HCT116 (cell line): ENCODE measurements at regions not wholly inside any gene's neighbourhood (a gene's known extent, or its start where the extent isn't known, plus 50 kb on each side); places are given as distances from the start of the nearest gene placed in this dataset.

ENCODE experiments used
- ATAC-seq: fragments of 200-7000 bp; cut with Tn5 transposase; 2 replicates; pipeline ENCODE4 v1.9.1; 2020; ENCODE audit warnings: mild to moderate bottlenecking, moderate library complexity
- BruUV-seq: library from RNA; stranded (reverse); fragments of 400-500 nt; replicated peaks from 2 replicates; lab custom pipeline; 2021; lab: Mats Ljungman, UMichigan
- CTCF ChIA-PET: fragments of 300-600 bp; sonication (Branson Sonifier 250); formaldehyde crosslinking; loops from one replicate; lab custom pipeline; 2021; ENCODE audit warnings: antibody characterized with exemption; lab: Charles Lee
- POLR2A ChIA-PET: fragments of 300-600, 350-600 bp; sonication (Branson Sonifier 250); formaldehyde crosslinking; loops from one replicate; lab custom pipeline; 2021; ENCODE audit warnings: antibody characterized with exemption; lab: Charles Lee
- RAD21 ChIA-PET, 2 experiments: fragments of 300-600 bp; sonication (Branson Sonifier 250); formaldehyde crosslinking; loops; one replicate each; lab custom pipeline; 2023; ENCODE audit warnings: low total read pairs in 2 of 2; ENCODE audit not compliant: uncharacterized antibody in 2 of 2, unreplicated experiment in 2 of 2, low non-redundant PET in 1 of 2; lab: Charles Lee
- DNase-seq: peaks from one replicate; pipeline ENCODE4 v3.0.0-alpha.2; 2010; ENCODE audit warnings: low read depth, low spot score
- H2AFZ ChIP-seq: fragments of 200-600 bp; shearing (Covaris generic), sonication (generic); 2 replicates; pipeline ENCODE4 v1.6.1; 2017; ENCODE audit warnings: low read depth, mixed run types, mixed read lengths, antibody characterized with exemption, low read length; ENCODE audit not compliant: poor library complexity, severe bottlenecking
- H3K27ac ChIP-seq: 2 replicates; pipeline ENCODE4 v1.5.1; 2012; ENCODE audit warnings: low read depth, low read length
- H3K27me3 ChIP-seq: fragments of 200-600 bp; sonication (generic); 2 replicates; pipeline ENCODE4 v1.6.1; 2016; ENCODE audit warnings: mixed run types, low read length, mixed read lengths; ENCODE audit not compliant: insufficient read depth
- H3K36me3 ChIP-seq, 2 experiments: fragments of 200-500 bp in 1 of 2; fragments of 200-600 bp in 1 of 2; sonication (Bioruptor generic) in 1 of 2; sonication (generic) in 1 of 2; 2 replicates each; pipeline versions ENCODE4 v1.5.1 to v1.6.1; 2014 to 2016; ENCODE audit warnings: low read length in 2 of 2, inconsistent platforms in 1 of 2, mixed read lengths in 1 of 2, mixed run types in 1 of 2; ENCODE audit not compliant: insufficient read depth in 2 of 2, control insufficient read depth in 1 of 2
- H3K4me1 ChIP-seq, 2 experiments: fragments of 200-600 bp in 1 of 2; sonication (generic) in 1 of 2; 2 replicates each; pipeline versions ENCODE4 v1.5.1 to v1.6.1; 2012 to 2017; ENCODE audit warnings: low read length in 2 of 2, inconsistent platforms in 1 of 2, mild to moderate bottlenecking in 1 of 2, mixed read lengths in 1 of 2, mixed run types in 1 of 2, moderate library complexity in 1 of 2; ENCODE audit not compliant: insufficient read depth in 2 of 2, control insufficient read depth in 1 of 2
- H3K4me2 ChIP-seq: fragments of 200-600 bp; sonication (generic); 2 replicates; pipeline ENCODE4 v1.6.1; 2017; ENCODE audit warnings: mixed run types, low read length, mixed read lengths
- H3K4me3 ChIP-seq, 2 experiments: fragments of 200-600 bp in 1 of 2; sonication (generic) in 1 of 2; replicated peaks in 1 of 2; 2 replicates each; pipeline ENCODE4 v1.5.1; 2011 to 2016; ENCODE audit warnings: low read length in 2 of 2, control low read depth in 1 of 2, low read depth in 1 of 2, mild to moderate bottlenecking in 1 of 2, mixed read lengths in 1 of 2, mixed run types in 1 of 2
- H3K79me2 ChIP-seq: fragments of 200-600 bp; sonication (generic); 2 replicates; pipeline ENCODE4 v1.6.1; 2017; ENCODE audit warnings: mild to moderate bottlenecking, mixed run types, low read length, moderate library complexity, mixed read lengths; ENCODE audit not compliant: insufficient read depth
- H3K9ac ChIP-seq: fragments of 200-600 bp; sonication (generic); 2 replicates; pipeline ENCODE4 v1.6.1; 2016; ENCODE audit warnings: low read length, mixed read lengths
- H3K9me2 ChIP-seq: fragments of 200-600 bp; sonication (generic), shearing (Covaris generic); 2 replicates; pipeline ENCODE4 v1.6.1; 2017; ENCODE audit warnings: mixed run types, mild to moderate bottlenecking, moderate library complexity; ENCODE audit not compliant: insufficient read depth
- H3K9me3 ChIP-seq, 2 experiments: fragments of 200-500 bp in 1 of 2; fragments of 200-600 bp in 1 of 2; sonication (Bioruptor generic) in 1 of 2; sonication (generic) in 1 of 2; 2 replicates each; pipeline ENCODE4 v1.6.1; 2014 to 2017; ENCODE audit warnings: low read length in 2 of 2, mixed read lengths in 2 of 2, inconsistent platforms in 1 of 2, low read depth in 1 of 2, mild to moderate bottlenecking in 1 of 2, mixed run types in 1 of 2, moderate library complexity in 1 of 2; ENCODE audit not compliant: control insufficient read depth in 1 of 2, insufficient read depth in 1 of 2
- H4K20me1 ChIP-seq: fragments of 200-600 bp; sonication (generic), shearing (Covaris generic); 2 replicates; pipeline ENCODE4 v1.6.1; 2017; ENCODE audit warnings: mixed run types, mild to moderate bottlenecking, moderate library complexity; ENCODE audit not compliant: insufficient read depth
- CEBPB ChIP-seq: IDR thresholded peaks from 2 replicates; pipeline ENCODE4 v1.6.1; 2012; ENCODE audit warnings: low read depth
- EZH2 ChIP-seq: fragments of 200-600 bp; sonication (generic); IDR thresholded peaks from 2 replicates; pipeline ENCODE4 v1.6.1; 2017; ENCODE audit warnings: antibody characterized with exemption, mixed run types
- JUND ChIP-seq: IDR thresholded peaks from 2 replicates; pipeline ENCODE4 v1.6.1; 2012
- SIN3A ChIP-seq: IDR thresholded peaks from 2 replicates; pipeline ENCODE4 v1.6.1; 2012; ENCODE audit warnings: low read depth
- SRF ChIP-seq: IDR thresholded peaks from 2 replicates; pipeline ENCODE4 v1.6.1; 2012; ENCODE audit warnings: low read depth
- ZFX ChIP-seq: fragments of 450-650 bp; IDR thresholded peaks from 2 replicates; pipeline ENCODE4 v1.6.1; 2017
- intact Hi-C: fragments of 100-400 bp; cut with micrococcal nuclease; formaldehyde crosslinking; loops from 2 replicates; pipeline ENCODE4 v1.10.0; 2022
- TF ChIP-seq, protein P1 (sequence below): IDR thresholded peaks from 2 replicates; pipeline ENCODE4 v1.6.1; 2012; ENCODE audit warnings: low read depth
- TF ChIP-seq, protein P2 (sequence below): IDR thresholded peaks from 2 replicates; pipeline ENCODE4 v1.6.1; 2011; ENCODE audit warnings: mild to moderate bottlenecking, low read length, moderate library complexity; ENCODE audit not compliant: insufficient replicate concordance; ENCODE audit errors: extremely low read depth

DNA sequence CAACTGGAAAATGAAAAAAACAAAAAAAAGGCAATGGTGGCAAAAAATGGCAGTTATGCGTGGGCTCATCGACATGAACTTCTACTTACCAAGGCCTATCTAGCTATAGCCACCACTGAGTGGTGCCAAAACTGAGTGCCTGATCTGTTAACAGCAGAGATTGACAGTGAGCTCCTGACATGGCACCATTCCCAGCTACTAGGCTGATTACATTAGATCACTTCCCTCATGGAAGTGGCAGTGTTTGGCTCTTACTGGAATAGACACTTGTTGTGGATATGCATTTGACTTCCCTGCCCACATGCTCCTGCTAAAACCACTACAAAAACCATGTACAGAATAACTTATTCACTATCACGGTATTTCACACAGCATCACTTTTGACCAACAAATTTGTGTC, 216.1 kb upstream of the SGK1 start:
- ChIA-PET POLR2A (no interaction called here), RAD21 (no interaction called here), CTCF (no interaction called here)
- Histone ChIP-seq H3K9me3 (no peaks in the 10 kb centered on the region), H3K4me1 (peaks cover 6 to 30% of the 10 kb centered on the region in 2 experiments; a peak in 3 of 4 replicates), H3K36me3 (no peaks in the 10 kb centered on the region), H3K9me2 (no peaks in the 10 kb centered on the region), H3K27ac (no peak overlapping the region), H3K4me3 (no peak overlapping the region), H4K20me1 (no peaks in the 10 kb centered on the region), H2AFZ (no peak overlapping the region), H3K4me2 (no peak overlapping the region), H3K79me2 (no peaks in the 10 kb centered on the region), H3K27me3 (no peaks in the 10 kb centered on the region), H3K9ac (no peak overlapping the region)
- TF ChIP-seq CEBPB (no peak), SIN3A (no peak)
- ATAC-seq (no peak), DNase-seq (no peak)
- intact Hi-C loops = loop anchor here (10.0 kb wide), 1 partner anchor 359 kb away; no protein-coding TSS in a partner anchor
- BruUV-seq = no TSS peak

DNA sequence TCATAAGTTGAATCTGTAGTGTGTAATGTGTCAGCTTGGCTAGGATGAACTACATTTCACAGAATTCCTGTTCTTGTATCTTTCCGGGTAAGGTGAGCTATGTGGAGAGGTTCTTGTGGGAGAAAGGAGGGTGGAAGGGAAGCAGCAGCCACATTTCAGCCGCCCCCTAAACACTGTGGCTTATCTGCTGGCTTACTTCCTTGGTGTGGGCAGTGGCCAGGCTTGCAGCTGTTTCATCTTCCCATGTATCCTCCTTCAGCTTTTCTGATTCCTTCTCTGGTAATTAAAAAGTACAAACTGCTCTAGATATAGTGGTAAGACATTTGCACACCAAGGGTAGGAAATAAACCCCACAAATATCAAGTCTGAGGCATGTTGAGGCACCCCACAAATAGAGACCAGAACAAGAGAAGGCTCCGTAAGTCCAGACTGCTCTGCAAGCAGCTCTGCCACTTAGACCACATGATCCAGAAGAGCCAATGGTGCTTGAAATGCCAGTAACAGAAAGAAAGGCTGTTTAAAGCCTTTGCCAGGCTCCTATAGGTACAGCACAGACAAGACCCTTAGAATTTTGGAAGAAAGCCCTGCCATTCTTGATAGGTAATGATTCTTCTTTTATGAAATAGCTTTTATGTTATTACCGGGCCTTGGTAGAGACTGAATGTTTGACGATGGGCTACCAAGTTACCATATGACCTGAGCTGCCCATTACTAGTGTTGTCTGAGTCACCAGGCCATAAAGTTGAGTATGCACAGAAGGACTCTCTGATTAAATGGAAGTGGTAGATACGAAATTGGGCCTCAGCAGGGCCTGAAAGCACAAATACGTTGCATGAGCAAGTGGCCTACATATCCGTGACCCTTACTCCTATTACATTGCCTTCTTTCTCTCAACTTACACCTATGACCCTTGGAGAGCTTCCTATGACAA, 215.0 kb upstream of the SGK1 start:
- H3K9me3 ChIP-seq = no peaks in the 10 kb centered on the region
- H3K9ac ChIP-seq = no peak overlapping the region
- no peaks in the 10 kb centered on the region for H4K20me1 ChIP-seq
- H3K27me3 ChIP-seq = no peaks in the 10 kb centered on the region
- CTCF ChIA-PET = no interaction called here
- no peak overlapping the region for H2AFZ ChIP-seq
- no peak for ATAC-seq
- H3K4me1 ChIP-seq = peaks cover 6 to 28% of the 10 kb centered on the region in 2 experiments; a peak in 3 of 4 replicates
- H3K79me2 ChIP-seq = no peaks in the 10 kb centered on the region
- RAD21 ChIA-PET = no interaction called here
- H3K4me3 ChIP-seq = no peak overlapping the region
- H3K27ac ChIP-seq = no peak overlapping the region
- POLR2A ChIA-PET = no interaction called here
- H3K36me3 ChIP-seq = no peaks in the 10 kb centered on the region
- TF ChIP-seq EZH2 (no peak), SRF (no peak), SIN3A (no peak), ZFX (no peak), JUND (no peak), CEBPB (no peak)
- TF ChIP-seq, protein P1, sequence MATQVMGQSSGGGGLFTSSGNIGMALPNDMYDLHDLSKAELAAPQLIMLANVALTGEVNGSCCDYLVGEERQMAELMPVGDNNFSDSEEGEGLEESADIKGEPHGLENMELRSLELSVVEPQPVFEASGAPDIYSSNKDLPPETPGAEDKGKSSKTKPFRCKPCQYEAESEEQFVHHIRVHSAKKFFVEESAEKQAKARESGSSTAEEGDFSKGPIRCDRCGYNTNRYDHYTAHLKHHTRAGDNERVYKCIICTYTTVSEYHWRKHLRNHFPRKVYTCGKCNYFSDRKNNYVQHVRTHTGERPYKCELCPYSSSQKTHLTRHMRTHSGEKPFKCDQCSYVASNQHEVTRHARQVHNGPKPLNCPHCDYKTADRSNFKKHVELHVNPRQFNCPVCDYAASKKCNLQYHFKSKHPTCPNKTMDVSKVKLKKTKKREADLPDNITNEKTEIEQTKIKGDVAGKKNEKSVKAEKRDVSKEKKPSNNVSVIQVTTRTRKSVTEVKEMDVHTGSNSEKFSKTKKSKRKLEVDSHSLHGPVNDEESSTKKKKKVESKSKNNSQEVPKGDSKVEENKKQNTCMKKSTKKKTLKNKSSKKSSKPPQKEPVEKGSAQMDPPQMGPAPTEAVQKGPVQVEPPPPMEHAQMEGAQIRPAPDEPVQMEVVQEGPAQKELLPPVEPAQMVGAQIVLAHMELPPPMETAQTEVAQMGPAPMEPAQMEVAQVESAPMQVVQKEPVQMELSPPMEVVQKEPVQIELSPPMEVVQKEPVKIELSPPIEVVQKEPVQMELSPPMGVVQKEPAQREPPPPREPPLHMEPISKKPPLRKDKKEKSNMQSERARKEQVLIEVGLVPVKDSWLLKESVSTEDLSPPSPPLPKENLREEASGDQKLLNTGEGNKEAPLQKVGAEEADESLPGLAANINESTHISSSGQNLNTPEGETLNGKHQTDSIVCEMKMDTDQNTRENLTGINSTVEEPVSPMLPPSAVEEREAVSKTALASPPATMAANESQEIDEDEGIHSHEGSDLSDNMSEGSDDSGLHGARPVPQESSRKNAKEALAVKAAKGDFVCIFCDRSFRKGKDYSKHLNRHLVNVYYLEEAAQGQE = no peak
- TF ChIP-seq, protein P2, sequence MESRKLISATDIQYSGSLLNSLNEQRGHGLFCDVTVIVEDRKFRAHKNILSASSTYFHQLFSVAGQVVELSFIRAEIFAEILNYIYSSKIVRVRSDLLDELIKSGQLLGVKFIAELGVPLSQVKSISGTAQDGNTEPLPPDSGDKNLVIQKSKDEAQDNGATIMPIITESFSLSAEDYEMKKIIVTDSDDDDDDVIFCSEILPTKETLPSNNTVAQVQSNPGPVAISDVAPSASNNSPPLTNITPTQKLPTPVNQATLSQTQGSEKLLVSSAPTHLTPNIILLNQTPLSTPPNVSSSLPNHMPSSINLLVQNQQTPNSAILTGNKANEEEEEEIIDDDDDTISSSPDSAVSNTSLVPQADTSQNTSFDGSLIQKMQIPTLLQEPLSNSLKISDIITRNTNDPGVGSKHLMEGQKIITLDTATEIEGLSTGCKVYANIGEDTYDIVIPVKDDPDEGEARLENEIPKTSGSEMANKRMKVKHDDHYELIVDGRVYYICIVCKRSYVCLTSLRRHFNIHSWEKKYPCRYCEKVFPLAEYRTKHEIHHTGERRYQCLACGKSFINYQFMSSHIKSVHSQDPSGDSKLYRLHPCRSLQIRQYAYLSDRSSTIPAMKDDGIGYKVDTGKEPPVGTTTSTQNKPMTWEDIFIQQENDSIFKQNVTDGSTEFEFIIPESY = no peak
- TF ChIP-seq, all 23 proteins: peak for 0
- Histone ChIP-seq H3K9me2 (no peaks in the 10 kb centered on the region), H3K4me2 (no peak overlapping the region)
- intact Hi-C loops = loop anchor here (10.0 kb wide), 1 partner anchor 358 kb away; no protein-coding TSS in a partner anchor
- BruUV-seq = no TSS peak
- DNase-seq = no peak
